Upper lobe of left lung (tissue), 6 donors: ENCODE measurements at regions not wholly inside any gene's neighbourhood (a gene's known extent, or its start where the extent isn't known, plus 50 kb on each side); places are given as distances from the start of the nearest gene placed in this dataset.

ENCODE experiments used
- ATAC-seq, 2 donors: fragments of 200-7000 bp; cut with Tn5 transposase; one replicate each; pipeline ENCODE4 v1.9.1; 2022; ENCODE audit warnings: mild to moderate bottlenecking in 2 of 2, moderate library complexity in 2 of 2; ENCODE audit not compliant: low FRiP score in 2 of 2
- DNase-seq, 2 donors: peaks; one replicate each; pipeline ENCODE4 v3.0.0-alpha.2; 2019 to 2020
- H3K27ac ChIP-seq, 4 donors: fragments of 200-600 bp; sonication (generic); one replicate each; pipeline ENCODE4 v1.5.1; 2016 to 2019
- H3K27me3 ChIP-seq, 4 donors: fragments of 200-600 bp; sonication (generic); one replicate each; pipeline ENCODE4 v1.5.1; 2017 to 2019
- H3K36me3 ChIP-seq, 4 donors: fragments of 200-600 bp; sonication (generic); one replicate each; pipeline ENCODE4 v1.5.1; 2016 to 2019
- H3K4me1 ChIP-seq, 4 donors: fragments of 200-600 bp; sonication (generic); one replicate each; pipeline ENCODE4 v1.5.1; 2018 to 2019
- H3K4me3 ChIP-seq, 4 donors: fragments of 200-600 bp; sonication (generic); one replicate each; pipeline ENCODE4 v1.5.1; 2017 to 2019; ENCODE audit warnings: mild to moderate bottlenecking in 2 of 4, moderate library complexity in 1 of 4
- H3K9me3 ChIP-seq, 4 donors: fragments of 200-600 bp; sonication (generic); one replicate each; pipeline ENCODE4 v1.5.1; 2018 to 2019
- CTCF ChIP-seq, 6 experiments: fragments of 450-650 bp in 4 of 6; fragments of 200-600 bp in 2 of 6; sonication (generic) in 2 of 6; IDR thresholded peaks; one replicate each; pipeline ENCODE4 v1.5.1; 2016 to 2019; ENCODE audit warnings: antibody characterized with exemption in 6 of 6
- EP300 ChIP-seq, 4 donors: sonication (generic); formaldehyde crosslinking; IDR thresholded peaks; one replicate each; pipeline ENCODE4 v1.5.1; 2017; ENCODE audit warnings: antibody characterized with exemption in 4 of 4, control low read depth in 2 of 4
- POLR2A ChIP-seq, 4 donors: fragments of 450-650 bp; IDR thresholded peaks; one replicate each; pipeline ENCODE4 v1.5.1; 2016 to 2017; ENCODE audit warnings: antibody characterized with exemption in 4 of 4, mild to moderate bottlenecking in 2 of 4
- POLR2AphosphoS5 ChIP-seq, 2 donors: sonication (generic); formaldehyde crosslinking; IDR thresholded peaks; one replicate each; pipeline ENCODE4 v1.5.1; 2017; ENCODE audit warnings: antibody characterized with exemption in 2 of 2
- WGBS, 2 donors: methylation state at CpG; one replicate each; pipeline ENCODE4 v1.1.5; 2017 to 2018; 5-methylcytosine and 5-hydroxymethylcytosine counted together
- donor health status: DM: no; HTN: no; CAD: no; lungs with moderate emphysema.
- donor health status: DM: no; HTN: yes; CAD: no; lungs with severe emphysema.

- peak in 1 of 2 donors; percentile 54 for ATAC-seq
- DNase-seq: no peak
Measured at GRCh38 chr6:23890543-23891227, 235.3 kb upstream of the NRSN1 start.

GRCh38 chr6:23905133-23905815 is 220.7 kb upstream of the NRSN1 start:
- DNase-seq: no peak

More at GRCh38 chr6:23890543-23891227, 235.3 kb upstream of the NRSN1 start:
- WGBS, 2 donors: 59 to 62% methylated on average over 3 of the region's 3 CpGs
- H3K36me3 ChIP-seq: no peaks in the 10 kb centered on the region
- TF ChIP-seq EP300 (IDR thresholded peaks at IDR 0.05) (no peak), POLR2AphosphoS5 (IDR thresholded peaks at IDR 0.05) (no peak), CTCF (IDR thresholded peaks at IDR 0.05) (no peak), POLR2A (IDR thresholded peaks at IDR 0.05) (no peak)
- H3K27me3 ChIP-seq: no peaks in the 10 kb centered on the region
- H3K27ac ChIP-seq: no peak overlapping the region
- no peaks in the 10 kb centered on the region for H3K9me3 ChIP-seq
- no peak overlapping the region for H3K4me3 ChIP-seq
- H3K4me1 ChIP-seq: no peaks in the 10 kb centered on the region

GRCh38 chr6:23910420-23910819 is 215.6 kb upstream of the NRSN1 start:
- no peaks in the 10 kb centered on the region for H3K4me1 ChIP-seq
- TF ChIP-seq POLR2AphosphoS5 (IDR thresholded peaks at IDR 0.05): no peak
- H3K36me3 ChIP-seq: no peaks in the 10 kb centered on the region
- no peaks in the 10 kb centered on the region for H3K9me3 ChIP-seq
- no peak for DNase-seq
- WGBS, 2 donors: 73 to 78% methylated on average over 2 of the region's 2 CpGs
- H3K4me3 ChIP-seq: no peak overlapping the region
- no peak overlapping the region for H3K27ac ChIP-seq
- H3K27me3 ChIP-seq: no peaks in the 10 kb centered on the region
- ATAC-seq: no peak

More at GRCh38 chr6:23905133-23905815, 220.7 kb upstream of the NRSN1 start:
- WGBS, 2 donors: 45 to 60% methylated on average over 8 of the region's 8 CpGs
- no peak overlapping the region for H3K4me3 ChIP-seq
- no peaks in the 10 kb centered on the region for H3K9me3 ChIP-seq
- no peaks in the 10 kb centered on the region for H3K27me3 ChIP-seq
- no peak for ATAC-seq
- H3K27ac ChIP-seq: no peak overlapping the region
- TF ChIP-seq CTCF (IDR thresholded peaks at IDR 0.05) (no peak), POLR2A (IDR thresholded peaks at IDR 0.05) (no peak), EP300 (IDR thresholded peaks at IDR 0.05) (no peak), POLR2AphosphoS5 (IDR thresholded peaks at IDR 0.05) (no peak)
- no peaks in the 10 kb centered on the region for H3K36me3 ChIP-seq
- no peaks in the 10 kb centered on the region for H3K4me1 ChIP-seq

GRCh38 chr6:23927935-23928334 is 198.1 kb upstream of the NRSN1 start:
- ATAC-seq: no peak

More at GRCh38 chr6:23927935-23928334, 198.1 kb upstream of the NRSN1 start:
- no peaks in the 10 kb centered on the region for H3K4me1 ChIP-seq
- H3K36me3 ChIP-seq: no peaks in the 10 kb centered on the region
- peaks cover 0 to 2% (median 0%) of the 10 kb centered on the region in 4 donors for H3K9me3 ChIP-seq
- WGBS, 2 donors: 93 to 97% methylated on average over 1 of the region's 1 CpG
- DNase-seq: no peak
- no peak for TF ChIP-seq POLR2A (IDR thresholded peaks at IDR 0.05)
- no peak for TF ChIP-seq POLR2AphosphoS5 (IDR thresholded peaks at IDR 0.05)
- TF ChIP-seq EP300 (IDR thresholded peaks at IDR 0.05): no peak
- TF ChIP-seq CTCF (IDR thresholded peaks at IDR 0.05): no peak
- H3K4me3 ChIP-seq: no peak overlapping the region
- H3K27me3 ChIP-seq: no peaks in the 10 kb centered on the region
- no peak overlapping the region for H3K27ac ChIP-seq
